KBM-7 (cell line): ENCODE measurements at regions not wholly inside any gene's neighbourhood (a gene's known extent, or its start where the extent isn't known, plus 50 kb on each side); places are given as distances from the start of the nearest gene placed in this dataset.

Source experiments
- DNase-seq: peaks from one replicate; pipeline ENCODE4 v3.0.0-alpha.2; 2015
- in situ Hi-C: fragments of 300-500 bp; cut with MboI; formaldehyde crosslinking; loops from 2 replicates; pipeline ENCODE4 v1.14.3; 2020; ENCODE audit warnings: low sequenced_read_pairs, low pct_unique_long_range_greater_than_20kb, mixed read lengths

DNA sequence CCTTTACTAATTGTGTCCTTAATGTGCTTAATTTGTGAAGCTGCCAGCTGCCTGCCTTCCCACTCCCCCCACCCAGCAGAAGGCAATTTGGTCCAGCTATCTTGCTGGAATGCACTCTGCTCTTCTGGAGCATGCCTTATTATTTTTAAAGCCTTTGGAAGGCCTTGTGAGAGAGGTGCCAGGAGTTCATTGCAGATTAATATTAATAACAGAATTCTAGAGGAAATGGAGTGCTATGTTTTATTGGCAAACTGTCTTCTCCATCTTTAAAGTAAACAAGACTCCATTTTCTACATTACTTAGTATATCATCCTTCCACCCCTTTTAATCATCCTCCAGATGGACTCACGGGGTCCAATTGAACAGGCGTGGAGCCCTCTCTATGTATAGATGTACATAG, 50.8 kb upstream of the ZNF32 start:
- in situ Hi-C loops: loop anchor here (25.0 kb wide), 1 partner anchor 688 kb away; the partner anchor contains the start of gene CXCL12
- no peak for DNase-seq
